OCI-LY3 (cell line): ENCODE measurements at regions not wholly inside any gene's neighbourhood (a gene's known extent, or its start where the extent isn't known, plus 50 kb on each side); places are given as distances from the start of the nearest gene placed in this dataset.

Experiments used
- H2AFZ ChIP-seq: fragments of 200-600, 300-600 bp; shearing (Covaris generic); 2 replicates; pipeline ENCODE4 v1.6.0; 2014; ENCODE audit warnings: antibody characterized with exemption, low read depth, low read length
- H3K27ac ChIP-seq: fragments of 200-600, 300-600 bp; sonication (generic); 2 replicates; pipeline ENCODE4 v1.5.1; 2014; ENCODE audit warnings: mild to moderate bottlenecking, low read length, moderate library complexity, mixed read lengths
- H3K27me3 ChIP-seq: fragments of 200-600, 300-600 bp; sonication (generic); 2 replicates; pipeline ENCODE4 v1.6.1; 2014; ENCODE audit warnings: low read depth, low read length, mixed read lengths
- H3K36me3 ChIP-seq: fragments of 200-600, 300-600 bp; sonication (generic); replicated peaks from 2 replicates; pipeline ENCODE3; 2014; ENCODE audit warnings: low read depth, low read length, mixed read lengths
- H3K4me1 ChIP-seq: fragments of 300-600, 200-600 bp; sonication (generic); 2 replicates; pipeline ENCODE4 v1.6.1; 2014; ENCODE audit warnings: low read length, mixed read lengths
- H3K4me2 ChIP-seq: fragments of 200-600, 300-600 bp; sonication (generic); 2 replicates; pipeline ENCODE4 v1.6.1; 2014; ENCODE audit warnings: low read length, mixed read lengths
- H3K4me3 ChIP-seq: fragments of 300-600, 200-600 bp; sonication (generic); 2 replicates; pipeline ENCODE4 v1.5.1; 2014; ENCODE audit warnings: antibody characterized with exemption, mild to moderate bottlenecking, low read length, moderate library complexity
- H3K79me2 ChIP-seq: fragments of 300-600, 200-600 bp; shearing (Covaris generic); 2 replicates; pipeline ENCODE4 v1.6.1; 2014; ENCODE audit warnings: mild to moderate bottlenecking, low read length, mixed read lengths
- H3K9ac ChIP-seq: fragments of 300-600, 200-600 bp; shearing (Covaris generic); 2 replicates; pipeline ENCODE4 v1.6.0; 2014; ENCODE audit warnings: mild to moderate bottlenecking, low read length, moderate library complexity
- H3K9me3 ChIP-seq: fragments of 200-600, 300-600 bp; shearing (Covaris generic); 2 replicates; pipeline ENCODE4 v1.6.1; 2014; ENCODE audit warnings: low read length, mixed read lengths; ENCODE audit not compliant: insufficient read depth
- H4K20me1 ChIP-seq: fragments of 200-600, 300-600 bp; sonication (generic); 2 replicates; pipeline ENCODE4 v1.6.1; 2016; ENCODE audit warnings: low read length, mixed read lengths; ENCODE audit not compliant: insufficient read depth
- EZH2phosphoT487 ChIP-seq: fragments of 200-600 bp; shearing (Covaris generic); IDR thresholded peaks from 2 replicates; pipeline ENCODE4 v1.6.1; 2018; ENCODE audit warnings: antibody characterized with exemption, mixed run types, low read depth
- TF ChIP-seq, protein P1 (sequence below): fragments of 200-600, 300-600 bp; sonication (generic); IDR thresholded peaks from 2 replicates; pipeline ENCODE4 v1.5.1; 2014; ENCODE audit warnings: antibody characterized with exemption, low read length, low read depth

DNA sequence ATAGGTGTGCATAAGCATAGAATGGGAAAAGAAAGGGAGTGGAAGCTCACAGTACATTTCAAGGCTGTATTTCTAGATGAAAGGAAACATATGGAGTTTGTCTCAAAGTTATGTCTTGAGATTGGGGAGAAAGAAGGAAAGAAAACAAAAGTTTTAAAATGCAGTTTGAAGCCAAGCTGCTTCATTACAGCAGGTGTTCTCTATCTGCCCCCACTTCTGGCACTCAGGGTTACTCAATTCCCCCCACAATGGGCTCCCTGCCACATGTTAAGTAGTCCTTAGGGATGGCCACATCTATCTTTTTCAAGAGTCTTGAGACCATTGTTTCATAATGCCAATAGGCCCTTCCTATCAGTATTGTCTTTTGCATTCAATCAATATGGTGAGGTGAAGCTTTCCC lies 367.4 kb upstream of the ANXA10 start:
- no peak overlapping the region for H3K27ac ChIP-seq
- H3K27me3 ChIP-seq: no peaks in the 10 kb centered on the region
- H3K79me2 ChIP-seq: no peaks in the 10 kb centered on the region
- TF ChIP-seq, protein P1, sequence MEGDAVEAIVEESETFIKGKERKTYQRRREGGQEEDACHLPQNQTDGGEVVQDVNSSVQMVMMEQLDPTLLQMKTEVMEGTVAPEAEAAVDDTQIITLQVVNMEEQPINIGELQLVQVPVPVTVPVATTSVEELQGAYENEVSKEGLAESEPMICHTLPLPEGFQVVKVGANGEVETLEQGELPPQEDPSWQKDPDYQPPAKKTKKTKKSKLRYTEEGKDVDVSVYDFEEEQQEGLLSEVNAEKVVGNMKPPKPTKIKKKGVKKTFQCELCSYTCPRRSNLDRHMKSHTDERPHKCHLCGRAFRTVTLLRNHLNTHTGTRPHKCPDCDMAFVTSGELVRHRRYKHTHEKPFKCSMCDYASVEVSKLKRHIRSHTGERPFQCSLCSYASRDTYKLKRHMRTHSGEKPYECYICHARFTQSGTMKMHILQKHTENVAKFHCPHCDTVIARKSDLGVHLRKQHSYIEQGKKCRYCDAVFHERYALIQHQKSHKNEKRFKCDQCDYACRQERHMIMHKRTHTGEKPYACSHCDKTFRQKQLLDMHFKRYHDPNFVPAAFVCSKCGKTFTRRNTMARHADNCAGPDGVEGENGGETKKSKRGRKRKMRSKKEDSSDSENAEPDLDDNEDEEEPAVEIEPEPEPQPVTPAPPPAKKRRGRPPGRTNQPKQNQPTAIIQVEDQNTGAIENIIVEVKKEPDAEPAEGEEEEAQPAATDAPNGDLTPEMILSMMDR: no peak
- no peak for TF ChIP-seq EZH2phosphoT487
- no peaks in the 10 kb centered on the region; the same call in 1 of the 2 replicates for H3K9me3 ChIP-seq
- H3K4me3 ChIP-seq: no peak overlapping the region
- H3K4me1 ChIP-seq: no peaks in the 10 kb centered on the region
- no peak overlapping the region for H3K9ac ChIP-seq
- H3K36me3 ChIP-seq: no peaks in the 10 kb centered on the region
- H2AFZ ChIP-seq: no peak overlapping the region
- H3K4me2 ChIP-seq: no peak overlapping the region
- H4K20me1 ChIP-seq: no peaks in the 10 kb centered on the region

DNA sequence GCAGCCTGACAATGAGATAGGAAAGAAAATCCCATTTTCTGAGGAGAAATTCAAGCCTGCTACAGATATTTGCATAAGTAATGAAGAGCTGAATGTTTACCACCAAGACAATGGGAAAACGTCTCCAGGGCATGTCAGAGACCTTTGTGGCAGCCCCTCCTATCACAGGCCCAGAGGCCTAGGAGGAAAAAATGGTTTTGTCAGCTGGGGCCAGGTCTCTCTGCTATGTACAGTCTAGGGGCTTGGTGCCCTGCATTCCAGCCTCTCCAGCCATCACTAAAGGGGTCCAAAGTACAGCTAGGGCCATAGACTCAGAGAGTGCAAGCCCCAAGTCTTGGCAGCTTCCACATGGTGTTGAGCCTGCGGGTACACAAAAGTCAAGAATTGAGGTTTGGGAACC lies 361.6 kb upstream of the ANXA10 start:
- H3K27ac ChIP-seq: no peak overlapping the region
- no peak overlapping the region for H3K9ac ChIP-seq
- H3K4me1 ChIP-seq: no peaks in the 10 kb centered on the region
- no peak overlapping the region for H3K4me3 ChIP-seq
- TF ChIP-seq EZH2phosphoT487: no peak
- TF ChIP-seq, protein P1: no peak
- H3K9me3 ChIP-seq: peaks cover 7% of the 10 kb centered on the region
- H3K79me2 ChIP-seq: no peaks in the 10 kb centered on the region
- no peak overlapping the region for H2AFZ ChIP-seq
- H3K27me3 ChIP-seq: no peaks in the 10 kb centered on the region
- no peaks in the 10 kb centered on the region for H4K20me1 ChIP-seq
- no peaks in the 10 kb centered on the region for H3K36me3 ChIP-seq
- H3K4me2 ChIP-seq: no peak overlapping the region

DNA sequence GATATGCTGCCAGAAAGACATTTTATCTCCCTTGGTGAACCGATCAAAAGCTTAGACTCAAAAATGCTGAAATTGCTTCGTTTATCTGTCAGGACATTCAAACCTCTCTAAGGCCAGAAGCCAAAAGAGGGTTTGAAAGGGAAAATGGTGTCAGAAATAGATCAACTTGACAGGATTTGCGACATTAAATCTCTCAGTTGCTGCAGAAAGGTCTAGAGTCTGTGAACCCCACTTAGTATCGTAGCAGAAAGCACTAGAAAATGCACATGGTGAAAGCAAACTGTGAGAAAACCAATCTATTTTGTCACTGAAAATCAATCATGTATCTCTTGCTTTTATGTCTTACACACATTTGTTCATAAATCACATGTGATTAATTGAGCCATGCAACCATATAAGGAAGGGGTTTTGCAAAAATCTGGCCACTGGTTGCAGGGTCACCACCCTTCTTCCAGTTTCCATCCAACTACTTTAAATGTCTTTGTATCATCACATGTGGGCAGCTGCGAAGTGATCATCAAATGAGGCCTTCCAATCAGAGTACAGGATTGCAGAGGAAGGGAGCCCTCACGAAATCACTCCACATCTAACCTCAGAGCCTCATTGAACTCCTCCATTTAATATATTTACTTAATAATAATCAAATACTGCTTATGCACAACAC lies 347.2 kb upstream of the ANXA10 start:
- Histone ChIP-seq H3K79me2 (no peaks in the 10 kb centered on the region), H3K27me3 (no peaks in the 10 kb centered on the region), H3K9ac (no peak overlapping the region), H2AFZ (peak overlapping the region; percentile 17), H3K9me3 (no peaks in the 10 kb centered on the region), H3K4me2 (no peak overlapping the region), H3K4me1 (no peaks in the 10 kb centered on the region), H3K36me3 (no peaks in the 10 kb centered on the region), H3K27ac (no peak overlapping the region), H3K4me3 (no peak overlapping the region), H4K20me1 (no peaks in the 10 kb centered on the region)
- TF ChIP-seq EZH2phosphoT487: no peak
- TF ChIP-seq, protein P1: no peak

DNA sequence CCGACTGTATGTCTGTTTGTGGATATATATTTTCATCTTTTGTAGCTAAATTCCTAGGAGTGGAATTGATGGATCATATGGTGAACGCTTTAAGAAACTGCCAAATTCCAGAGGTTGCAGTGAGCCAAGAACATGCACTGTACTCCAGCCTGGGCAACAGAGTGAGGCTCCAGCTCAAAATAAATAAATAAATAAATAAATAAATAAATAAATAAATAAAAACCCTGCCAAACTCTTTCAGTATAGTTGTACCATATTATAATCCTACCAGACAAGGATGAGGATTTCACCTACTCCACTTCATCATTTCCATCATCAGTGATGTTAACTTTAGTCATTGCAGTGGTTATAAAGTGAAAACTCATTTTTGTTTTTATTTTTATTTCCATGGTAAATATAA lies 325.1 kb upstream of the ANXA10 start:
- no peak overlapping the region for H3K4me3 ChIP-seq
- no peak for TF ChIP-seq EZH2phosphoT487
- TF ChIP-seq, protein P1: no peak
- no peak overlapping the region for H3K9ac ChIP-seq
- H3K36me3 ChIP-seq: no peaks in the 10 kb centered on the region
- H3K79me2 ChIP-seq: no peaks in the 10 kb centered on the region
- H3K4me1 ChIP-seq: peaks cover 3% of the 10 kb centered on the region; the same call in 1 of the 2 replicates
- no peak overlapping the region for H3K4me2 ChIP-seq
- H3K9me3 ChIP-seq: 0 out of 2 replicates have a peak, but pooled peaks cover 3% of the 10 kb centered on the region
- no peak overlapping the region for H2AFZ ChIP-seq
- H3K27ac ChIP-seq: no peak overlapping the region
- H4K20me1 ChIP-seq: no peaks in the 10 kb centered on the region
- no peaks in the 10 kb centered on the region for H3K27me3 ChIP-seq
